Caco-2 (cell line): ENCODE measurements at regions not wholly inside any gene's neighbourhood (a gene's known extent, or its start where the extent isn't known, plus 50 kb on each side); places are given as distances from the start of the nearest gene placed in this dataset.

Experiments
- BruUV-seq: library from RNA; stranded (reverse); fragments of 400-500 nt; replicated peaks from 2 replicates; lab custom pipeline; 2021; lab: Mats Ljungman, UMichigan
- CTCF ChIA-PET: fragments of 300-600 bp; sonication (Branson Sonifier 250); formaldehyde crosslinking; loops from one replicate; lab custom pipeline; 2022; ENCODE audit warnings: antibody characterized with exemption; lab: Charles Lee
- POLR2A ChIA-PET: fragments of 300-600 bp; sonication (Branson Sonifier 250); formaldehyde crosslinking; loops from one replicate; lab custom pipeline; 2022; ENCODE audit warnings: antibody characterized with exemption; lab: Charles Lee
- DNase-seq, 2 experiments: peaks; one replicate each; pipeline versions ENCODE4 v3.0.0 to v3.0.0-alpha.2; 2020 to 2022
- H3K27me3 ChIP-seq: replicated peaks from 2 replicates; pipeline ENCODE4 v1.6.0; 2011; ENCODE audit warnings: low read length; ENCODE audit not compliant: control insufficient read depth, insufficient read depth
- H3K36me3 ChIP-seq: 2 replicates; pipeline ENCODE4 v1.5.1; 2011; ENCODE audit warnings: low read length; ENCODE audit not compliant: control insufficient read depth, insufficient read depth
- H3K4me1 ChIP-seq: fragments of 250-450 bp; sonication (Bioruptor Pico); 2 replicates; pipeline ENCODE4 v1.5.1; 2020; ENCODE audit warnings: mild to moderate bottlenecking
- H3K4me3 ChIP-seq: 2 replicates; pipeline ENCODE4 v1.5.1; 2011; ENCODE audit warnings: low read depth, mild to moderate bottlenecking, control low read depth, low read length
- H3K9me3 ChIP-seq: fragments of 250-450 bp; sonication (Bioruptor Pico); 2 replicates; pipeline ENCODE4 v1.5.1; 2020; ENCODE audit warnings: mild to moderate bottlenecking, moderate library complexity
- H3K27ac Mint-ChIP-seq: one replicate; pipeline ENCODE4 v1.8.0; 2022; ENCODE audit warnings: mixed read lengths; ENCODE audit not compliant: unreplicated experiment
- H3K27me3 Mint-ChIP-seq: one replicate; pipeline ENCODE4 v1.8.0; 2022; ENCODE audit warnings: mixed read lengths; ENCODE audit not compliant: insufficient read depth, unreplicated experiment
- H3K36me3 Mint-ChIP-seq: one replicate; pipeline ENCODE4 v1.8.0; 2022; ENCODE audit warnings: mild to moderate bottlenecking, mixed read lengths; ENCODE audit not compliant: insufficient read depth, unreplicated experiment
- H3K4me1 Mint-ChIP-seq: one replicate; pipeline ENCODE4 v1.8.0; 2022; ENCODE audit warnings: low read depth, mixed read lengths; ENCODE audit not compliant: unreplicated experiment
- H3K4me3 Mint-ChIP-seq: one replicate; pipeline ENCODE4 v1.8.0; 2022; ENCODE audit warnings: mild to moderate bottlenecking, moderate library complexity, mixed read lengths; ENCODE audit not compliant: unreplicated experiment
- H3K9me3 Mint-ChIP-seq: one replicate; pipeline ENCODE4 v1.8.0; 2022; ENCODE audit warnings: mixed read lengths; ENCODE audit not compliant: unreplicated experiment
- CTCF ChIP-seq, 2 experiments: fragments of 200-600 bp in 1 of 2; IDR thresholded peaks; 1 replicate in 1 of 2; 2 replicates in 1 of 2; pipeline versions ENCODE4 v1.5.1 to v1.8.0; 2011 to 2022; ENCODE audit warnings: antibody characterized with exemption in 1 of 2, control low read depth in 1 of 2, inconsistent platforms in 1 of 2, low read depth in 1 of 2, low read length in 1 of 2, mild to moderate bottlenecking in 1 of 2, moderate library complexity in 1 of 2; ENCODE audit not compliant: insufficient read depth in 1 of 2, severe bottlenecking in 1 of 2, unreplicated experiment in 1 of 2
- intact Hi-C: fragments of 100-400 bp; cut with micrococcal nuclease; formaldehyde crosslinking; loops from one replicate; pipeline ENCODE4 v1.10.0; 2022; ENCODE audit not compliant: unreplicated experiment

- Mint-ChIP-seq H3K4me3 (no peak overlapping the region), H3K4me1 (no peaks in the 10 kb centered on the region), H3K27me3 (peaks cover 11% of the 10 kb centered on the region), H3K9me3 (no peaks in the 10 kb centered on the region), H3K36me3 (no peaks in the 10 kb centered on the region), H3K27ac (no peak overlapping the region)
- Histone ChIP-seq H3K27me3 (no peaks in the 10 kb centered on the region), H3K4me1 (no peaks in the 10 kb centered on the region), H3K9me3 (no peaks in the 10 kb centered on the region), H3K4me3 (no peak overlapping the region), H3K36me3 (no peaks in the 10 kb centered on the region)
- ChIA-PET CTCF (no interaction called here), POLR2A (no interaction called here)
- DNase-seq, result no peak
- intact Hi-C loops, result no loop called here
- no TSS peak for BruUV-seq
- TF ChIP-seq CTCF (IDR thresholded peaks at IDR 0.05; ENCODE audit: insufficient read depth in 1 of 2, low read depth in 1 of 2, low read length in 1 of 2, severe bottlenecking in 1 of 2, unreplicated experiment in 1 of 2), result no peak
These were observed 64.2 kb upstream of the PRKAR2B start for GRCh38 chr7:106980358-106980685.

GRCh38 chr7:106982415-106982814, 62.1 kb upstream of the PRKAR2B start:
- Histone ChIP-seq H3K4me1 (no peaks in the 10 kb centered on the region), H3K27me3 (no peaks in the 10 kb centered on the region), H3K4me3 (no peak overlapping the region), H3K36me3 (no peaks in the 10 kb centered on the region), H3K9me3 (no peaks in the 10 kb centered on the region)
- Mint-ChIP-seq H3K4me1 (no peaks in the 10 kb centered on the region), H3K27ac (no peak overlapping the region), H3K27me3 (peaks cover 14% of the 10 kb centered on the region), H3K9me3 (no peaks in the 10 kb centered on the region), H3K4me3 (no peak overlapping the region), H3K36me3 (no peaks in the 10 kb centered on the region)
- intact Hi-C loops, result no loop called here
- TF ChIP-seq CTCF (IDR thresholded peaks at IDR 0.05; ENCODE audit: insufficient read depth in 1 of 2, low read depth in 1 of 2, low read length in 1 of 2, severe bottlenecking in 1 of 2, unreplicated experiment in 1 of 2), result no peak
- no TSS peak for BruUV-seq
- ChIA-PET POLR2A (no interaction called here), CTCF (no interaction called here)
- DNase-seq, result no peak

GRCh38 chr7:106984034-106984433, 60.5 kb upstream of the PRKAR2B start:
- H3K4me3 ChIP-seq, result no peak overlapping the region
- H3K27me3 Mint-ChIP-seq, result peaks cover 14% of the 10 kb centered on the region
- no peak overlapping the region for H3K27ac Mint-ChIP-seq
- ChIA-PET CTCF (no interaction called here), POLR2A (no interaction called here)
- H3K36me3 Mint-ChIP-seq, result no peaks in the 10 kb centered on the region
- H3K4me1 Mint-ChIP-seq, result no peaks in the 10 kb centered on the region
- no peak for TF ChIP-seq CTCF (IDR thresholded peaks at IDR 0.05; ENCODE audit: insufficient read depth in 1 of 2, low read depth in 1 of 2, low read length in 1 of 2, severe bottlenecking in 1 of 2, unreplicated experiment in 1 of 2)
- no TSS peak for BruUV-seq
- H3K4me1 ChIP-seq, result no peaks in the 10 kb centered on the region
- H3K9me3 ChIP-seq, result no peaks in the 10 kb centered on the region
- DNase-seq, result no peak
- H3K36me3 ChIP-seq, result no peaks in the 10 kb centered on the region
- intact Hi-C loops, result no loop called here
- no peaks in the 10 kb centered on the region for H3K27me3 ChIP-seq
- H3K4me3 Mint-ChIP-seq, result no peak overlapping the region
- H3K9me3 Mint-ChIP-seq, result no peaks in the 10 kb centered on the region
